Endothelial cell of hepatic sinusoid (primary cell): ENCODE measurements at regions not wholly inside any gene's neighbourhood (a gene's known extent, or its start where the extent isn't known, plus 50 kb on each side); places are given as distances from the start of the nearest gene placed in this dataset.

ENCODE experiments used
- in situ Hi-C: cut with HindIII; loops from 2 replicates; pipeline ENCODE4 v1.10.0; 2017; ENCODE audit warnings: low sequenced_read_pairs

DNA sequence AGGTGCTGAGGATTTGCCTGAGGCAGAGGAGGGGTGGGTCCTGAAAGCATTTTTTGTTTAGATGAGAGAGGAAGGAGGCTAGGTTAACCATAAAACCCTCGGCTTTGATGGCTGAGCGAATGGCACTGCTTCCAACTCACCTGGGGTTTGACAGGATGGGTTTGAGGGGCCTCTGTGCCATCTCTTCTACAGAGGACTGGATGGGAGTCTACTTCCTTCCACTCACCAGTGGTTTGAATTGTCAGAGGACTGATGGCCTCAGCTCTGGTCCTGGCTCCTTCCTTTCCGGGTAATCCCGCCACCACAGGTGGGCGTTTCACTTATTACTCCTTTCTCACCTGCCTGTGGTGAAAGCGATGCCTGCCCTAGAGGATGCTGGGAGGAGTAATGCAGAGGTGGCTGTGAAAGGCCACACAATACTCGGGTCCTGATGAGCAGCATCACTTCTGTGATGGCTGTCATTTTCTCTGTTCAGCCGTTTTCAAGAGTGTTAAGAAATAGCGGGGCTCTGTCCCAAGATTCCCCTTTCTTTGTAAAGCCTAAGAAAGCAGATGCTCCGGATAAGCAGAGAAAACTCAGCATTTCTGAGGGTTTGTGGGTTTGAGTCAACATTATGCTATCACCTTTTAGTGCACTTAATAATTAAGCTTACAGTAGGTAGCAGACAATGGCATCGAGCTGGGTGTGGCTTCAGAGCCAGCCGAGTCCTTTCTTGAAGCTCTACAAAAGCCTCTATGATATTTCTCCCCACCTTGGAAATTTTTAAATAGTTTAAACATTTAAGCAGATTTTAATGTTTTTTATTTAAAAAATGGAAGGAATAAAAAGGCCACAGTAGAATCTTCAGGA lies 220.7 kb downstream of the HLX start:
- in situ Hi-C loops: loop anchor here (5.0 kb wide), 1 partner anchor 53 kb away; no protein-coding TSS in a partner anchor

DNA sequence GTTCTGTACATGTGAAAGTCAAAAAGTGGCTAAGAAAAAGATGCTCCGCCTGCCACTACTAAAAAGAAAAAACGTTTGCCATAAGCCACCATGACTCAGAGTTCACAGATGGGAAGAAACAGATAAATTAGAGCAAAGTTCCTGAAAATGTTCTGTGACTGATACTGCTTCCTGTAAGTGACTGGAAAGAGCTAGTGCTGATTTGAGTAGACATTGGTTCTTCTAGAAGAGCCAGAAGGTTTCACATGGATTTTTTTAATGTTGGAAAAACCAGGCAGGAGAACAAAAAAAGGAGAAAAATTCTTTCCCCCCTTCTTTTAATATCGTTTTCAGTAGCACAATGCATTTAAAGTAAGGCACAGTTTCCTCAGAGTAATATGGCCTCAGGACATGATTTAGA lies 221.4 kb downstream of the HLX start:
- in situ Hi-C loops: loop anchor here (5.0 kb wide), 1 partner anchor 53 kb away; no protein-coding TSS in a partner anchor

DNA sequence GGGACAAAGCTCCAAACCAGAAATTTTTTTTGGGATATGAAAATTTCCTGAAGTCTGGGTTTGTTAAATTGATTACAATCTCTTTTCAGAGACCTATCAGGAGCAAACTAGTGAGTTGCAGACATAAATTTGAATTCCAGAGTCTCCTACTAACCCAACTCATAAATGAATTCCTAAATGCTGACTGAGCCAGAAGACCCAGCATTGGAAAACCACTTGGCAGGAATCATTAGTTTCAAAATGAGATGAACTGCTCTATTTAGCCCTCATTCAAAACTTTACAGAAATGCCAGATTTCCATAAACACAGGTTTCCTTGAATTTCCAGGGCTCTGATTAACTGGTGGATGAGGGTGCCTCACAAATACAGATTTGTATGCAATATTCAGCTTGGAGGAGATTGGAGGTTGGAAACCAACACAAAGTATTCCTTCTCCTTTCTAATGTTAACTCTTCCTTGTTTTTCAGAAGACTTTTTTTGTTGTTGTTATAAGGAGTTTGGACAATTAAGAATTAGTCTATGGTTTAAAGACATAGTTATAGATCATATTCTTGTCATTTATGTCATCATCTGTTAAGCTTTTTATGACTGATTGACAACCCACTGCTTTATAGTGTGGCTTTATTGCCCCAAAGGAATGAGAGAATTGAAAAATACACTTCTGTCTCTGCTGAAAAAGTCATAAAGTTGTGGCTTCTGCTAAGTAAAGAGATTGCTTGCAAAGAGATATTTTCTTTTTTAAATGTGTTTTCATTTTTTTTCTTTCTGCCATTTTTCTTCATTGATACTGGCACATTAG lies 222.8 kb downstream of the HLX start:
- in situ Hi-C loops: loop anchor here (5.0 kb wide), 1 partner anchor 55 kb away; no protein-coding TSS in a partner anchor

DNA sequence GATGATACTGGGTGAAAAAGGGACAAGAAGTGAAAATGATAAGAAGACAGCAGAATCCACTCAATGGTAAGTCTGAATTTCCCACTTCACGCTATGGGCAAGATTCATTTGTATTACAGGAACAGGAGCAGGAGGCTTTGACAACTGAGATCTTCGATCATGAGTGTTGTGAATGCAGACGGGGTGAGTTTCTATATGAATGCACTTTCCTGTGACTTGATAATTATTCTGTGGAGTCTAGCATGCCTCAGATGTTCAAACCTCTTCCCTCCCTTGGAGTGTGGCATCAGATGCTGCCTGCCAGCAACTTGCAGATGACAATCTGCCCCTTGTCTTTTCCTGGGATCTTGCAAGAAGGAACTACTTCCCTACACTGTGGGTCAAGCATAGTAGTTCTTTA lies 225.4 kb downstream of the HLX start:
- in situ Hi-C loops: loop anchor here (5.0 kb wide), 1 partner anchor 57 kb away; no protein-coding TSS in a partner anchor

DNA sequence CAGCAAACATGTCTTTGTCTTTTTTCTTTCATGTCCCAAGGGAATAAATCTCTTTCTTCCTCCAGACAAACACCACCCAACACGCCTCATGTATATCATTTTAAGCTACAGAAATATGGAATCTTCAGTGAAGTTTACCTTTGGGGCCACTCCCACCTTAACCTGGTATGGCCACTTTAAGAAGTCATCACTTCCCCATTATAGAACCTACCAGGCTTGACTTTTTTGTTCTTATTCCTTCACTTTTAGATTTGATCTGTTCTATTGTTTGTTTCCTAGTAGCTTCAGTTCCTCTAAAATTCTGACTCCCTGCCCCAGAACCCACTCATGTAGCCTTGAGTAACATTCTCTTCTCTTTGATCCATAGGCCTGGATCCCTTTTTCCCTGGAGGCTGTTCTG lies 226.3 kb downstream of the HLX start:
- in situ Hi-C loops: no loop called here

DNA sequence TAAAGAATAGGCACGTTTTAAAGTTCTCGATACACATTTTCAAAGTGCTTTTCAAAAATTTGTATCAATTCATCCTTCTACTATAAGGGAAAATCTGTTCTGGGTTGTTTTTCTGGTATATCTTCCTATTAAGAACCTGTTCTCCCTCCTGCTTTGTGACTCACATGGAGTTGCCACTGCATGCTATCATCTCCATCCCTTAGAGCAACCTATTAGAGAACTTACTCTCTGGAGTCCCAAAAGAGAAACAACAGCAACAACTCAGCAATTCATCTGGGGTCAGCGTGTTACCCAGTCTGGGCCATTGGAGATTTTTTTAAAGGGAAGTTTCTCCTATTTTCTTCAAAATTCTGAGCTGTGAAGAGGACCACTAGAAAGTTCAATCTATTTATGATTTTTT lies 227.4 kb downstream of the HLX start:
- in situ Hi-C loops: no loop called here

DNA sequence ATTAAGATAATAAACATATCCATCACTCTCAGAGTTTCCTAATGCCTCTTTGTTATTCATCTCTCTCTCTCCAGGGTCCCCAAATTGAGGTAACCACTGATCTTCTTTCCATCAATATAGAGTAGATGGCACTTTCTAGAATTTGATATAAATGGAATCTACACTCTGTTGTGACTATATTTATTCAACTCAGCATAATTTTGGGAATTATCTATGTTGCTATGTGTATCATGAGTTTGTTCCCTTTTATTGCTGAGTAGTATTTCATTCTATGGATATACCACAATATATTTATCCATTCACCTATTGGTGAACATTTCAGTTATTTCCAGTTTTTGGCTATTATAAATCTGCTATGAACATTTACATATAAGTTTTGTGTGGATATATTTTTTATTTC lies 230.7 kb downstream of the HLX start:
- in situ Hi-C loops: no loop called here

DNA sequence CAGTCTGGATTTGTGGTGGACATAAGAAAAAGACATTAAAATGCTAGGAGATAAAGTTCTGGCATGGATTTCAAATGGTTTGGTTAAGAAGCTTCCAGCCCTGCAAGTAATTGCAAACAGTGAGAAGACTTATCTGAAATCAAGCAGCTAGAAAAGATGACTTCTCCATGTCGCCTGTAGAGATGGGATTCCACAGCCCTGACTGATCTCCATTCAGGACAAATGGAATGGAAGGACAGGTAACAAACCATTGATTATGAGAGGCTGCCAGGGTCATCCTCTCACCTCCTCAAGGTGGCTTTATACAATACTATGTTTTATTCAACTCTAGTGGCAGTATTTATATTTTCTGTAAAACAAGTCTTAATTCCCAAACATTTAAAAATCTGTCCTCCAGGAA lies 237.9 kb downstream of the HLX start:
- in situ Hi-C loops: no loop called here

DNA sequence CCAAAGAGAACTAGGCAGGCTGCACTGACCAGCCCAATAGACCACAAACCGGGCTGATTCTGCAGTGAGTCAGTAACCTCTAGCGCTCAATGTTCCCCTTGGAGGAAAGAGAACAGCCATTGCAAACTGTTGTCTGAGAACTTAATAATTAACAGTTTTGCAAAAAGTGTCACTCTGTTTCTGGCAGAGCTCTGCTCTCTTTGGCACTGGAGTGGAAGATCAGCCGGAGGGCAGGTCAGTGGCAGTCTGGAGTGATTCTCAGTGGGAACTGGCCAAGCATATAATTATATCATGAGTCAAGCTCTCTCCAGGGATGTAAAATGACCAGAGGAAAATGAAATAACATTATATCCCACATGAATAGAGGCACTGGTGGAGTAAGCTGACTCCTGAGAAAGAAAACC lies 238.3 kb downstream of the HLX start:
- in situ Hi-C loops: no loop called here

DNA sequence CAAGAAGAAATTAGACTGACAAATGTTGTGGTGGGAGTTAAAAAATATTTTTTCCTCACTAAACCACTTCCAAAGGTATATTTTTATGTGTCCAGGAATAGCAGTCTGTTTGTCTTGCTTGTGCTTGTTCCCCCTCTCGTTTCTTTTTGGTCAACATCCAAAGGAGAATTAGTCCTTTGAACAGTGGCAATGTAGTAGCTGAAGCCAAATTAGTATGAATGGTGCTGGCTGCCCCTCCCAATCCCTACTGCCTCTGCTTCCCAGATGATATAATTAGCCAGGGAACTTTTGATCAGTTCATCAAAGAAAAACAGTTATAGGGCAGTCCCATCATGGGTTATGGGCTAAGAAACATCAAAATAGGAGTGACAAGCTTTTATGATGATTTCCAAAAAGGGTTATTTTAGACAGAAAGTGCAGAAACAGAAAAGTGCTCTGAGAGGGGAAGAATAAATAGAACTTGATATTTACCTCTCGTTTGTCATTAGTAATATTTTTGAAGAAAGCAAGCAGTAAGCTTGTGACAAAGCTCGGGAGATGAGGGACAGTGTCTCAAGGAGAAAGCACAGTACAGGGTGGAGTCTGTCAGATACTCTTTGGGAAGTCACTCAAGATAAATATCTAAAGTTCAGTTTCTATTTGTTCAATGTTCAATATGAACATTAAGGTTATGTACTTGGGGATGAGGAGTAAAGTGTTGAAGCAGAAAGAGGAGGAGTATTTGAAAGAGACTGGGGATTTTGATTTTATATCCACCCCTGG lies 239.1 kb downstream of the HLX start:
- in situ Hi-C loops: no loop called here

DNA sequence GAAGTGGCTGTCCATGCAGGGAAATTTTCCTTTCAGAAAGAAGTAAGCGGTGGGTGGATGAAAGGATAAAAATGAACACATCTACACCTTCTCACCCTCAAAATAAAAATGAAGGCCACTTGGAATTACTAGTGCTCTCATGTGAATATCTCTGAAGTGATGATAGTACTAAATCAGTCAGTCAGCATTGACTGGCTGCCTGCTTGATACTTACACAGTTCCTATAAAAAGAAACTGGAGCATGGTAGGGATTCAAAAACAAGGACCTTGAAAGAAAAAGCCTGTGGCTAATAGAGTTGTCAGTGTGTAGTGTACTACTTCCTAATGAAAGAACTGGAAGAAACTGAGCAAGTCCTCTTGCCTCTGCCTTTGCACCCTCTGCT lies 239.7 kb downstream of the HLX start:
- in situ Hi-C loops: no loop called here

DNA sequence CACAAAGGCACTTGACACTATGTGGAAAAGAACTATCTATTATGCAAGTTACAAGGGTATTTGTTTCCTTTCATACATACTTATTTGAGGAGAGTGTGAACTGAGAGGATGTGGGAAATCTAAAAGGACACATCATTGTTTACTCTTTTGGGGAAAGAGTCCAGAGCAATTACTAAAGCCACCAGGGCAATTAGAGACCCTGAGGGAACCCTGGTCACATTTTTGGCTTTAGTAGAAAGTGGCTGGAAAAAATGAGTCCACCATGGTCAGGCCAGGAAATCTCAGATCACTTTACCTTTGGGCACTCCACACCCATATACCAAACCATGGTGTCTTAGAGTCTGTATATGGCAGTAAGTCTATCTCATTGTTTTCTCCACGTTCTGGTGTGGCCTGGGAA lies 243.3 kb downstream of the HLX start:
- in situ Hi-C loops: no loop called here

DNA sequence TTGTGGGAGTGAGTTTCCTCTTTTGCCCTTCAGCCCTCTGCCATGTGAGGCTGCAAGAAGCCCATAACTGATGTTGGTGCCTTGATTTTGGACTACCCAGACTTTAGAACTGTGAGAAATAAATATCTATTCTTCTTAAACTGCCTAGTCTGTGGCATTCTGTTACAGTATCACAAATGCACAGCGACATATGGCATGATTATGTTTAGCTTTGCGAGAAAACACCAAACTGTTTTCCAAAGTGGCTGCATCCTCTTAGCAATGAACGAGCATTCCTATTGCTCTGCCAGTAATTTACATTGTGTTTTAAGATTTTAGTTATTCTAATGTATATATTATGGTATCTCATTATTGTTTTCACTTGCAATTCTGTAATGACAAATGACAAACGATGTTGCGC lies 246.7 kb downstream of the HLX start:
- in situ Hi-C loops: no loop called here

DNA sequence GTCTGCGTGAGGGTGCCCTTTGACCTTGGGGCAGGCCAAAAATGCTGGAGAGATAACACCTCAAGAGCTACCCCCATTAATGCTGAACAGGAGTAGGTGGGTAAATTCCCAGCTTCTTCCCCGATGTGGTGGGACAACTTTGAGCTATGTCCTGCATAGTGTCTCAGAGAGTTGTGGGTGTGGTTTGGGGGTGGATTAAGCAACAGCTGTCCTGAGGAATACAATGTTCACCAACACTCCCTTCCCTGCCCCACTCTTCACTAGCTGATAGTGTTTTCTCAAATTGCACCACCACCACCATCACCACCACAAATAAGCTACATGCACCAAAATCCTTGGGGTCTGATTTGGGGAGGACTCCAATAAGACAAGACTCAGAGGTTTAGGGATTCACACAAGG lies 258.4 kb downstream of the HLX start:
- in situ Hi-C loops: no loop called here

DNA sequence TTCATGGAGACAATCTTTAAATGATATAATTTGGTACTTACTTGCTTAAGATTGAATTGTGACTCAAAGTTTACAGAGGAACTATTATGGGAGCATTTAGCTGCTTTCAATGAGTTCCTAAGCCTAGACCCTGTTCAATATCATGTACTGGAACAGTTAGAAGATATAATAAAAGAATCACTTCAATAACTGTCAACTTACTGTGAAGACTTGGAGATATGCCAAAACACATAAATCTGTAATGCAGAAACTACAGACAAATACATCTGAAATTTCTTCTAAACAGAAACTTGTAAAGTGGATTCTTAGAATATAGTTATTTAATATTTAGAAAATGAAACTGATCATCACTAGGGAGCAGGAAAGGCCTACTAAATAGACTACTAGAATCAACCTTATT lies 259.3 kb downstream of the HLX start:
- in situ Hi-C loops: no loop called here

DNA sequence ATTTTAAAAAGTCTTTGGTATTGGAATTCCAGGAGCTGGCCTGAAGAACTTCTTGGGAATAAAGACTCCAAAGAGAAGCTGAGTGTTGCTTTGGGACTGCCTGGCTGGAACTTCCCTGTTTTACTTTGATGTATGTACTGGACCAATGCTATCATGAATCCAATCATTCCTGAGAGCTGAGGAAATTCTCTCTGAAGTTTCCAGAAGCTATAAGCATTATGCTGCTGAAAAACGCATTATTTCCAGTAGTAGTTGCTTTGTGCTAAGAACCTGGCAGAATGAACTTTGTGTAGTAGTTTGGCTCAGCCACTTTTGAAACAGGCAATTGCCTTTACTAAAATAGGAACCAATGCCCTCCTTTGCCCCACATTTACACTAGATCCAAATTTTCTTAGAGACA lies 260.7 kb downstream of the HLX start:
- in situ Hi-C loops: loop anchor here (10.0 kb wide), 1 partner anchor 65 kb away; no protein-coding TSS in a partner anchor

DNA sequence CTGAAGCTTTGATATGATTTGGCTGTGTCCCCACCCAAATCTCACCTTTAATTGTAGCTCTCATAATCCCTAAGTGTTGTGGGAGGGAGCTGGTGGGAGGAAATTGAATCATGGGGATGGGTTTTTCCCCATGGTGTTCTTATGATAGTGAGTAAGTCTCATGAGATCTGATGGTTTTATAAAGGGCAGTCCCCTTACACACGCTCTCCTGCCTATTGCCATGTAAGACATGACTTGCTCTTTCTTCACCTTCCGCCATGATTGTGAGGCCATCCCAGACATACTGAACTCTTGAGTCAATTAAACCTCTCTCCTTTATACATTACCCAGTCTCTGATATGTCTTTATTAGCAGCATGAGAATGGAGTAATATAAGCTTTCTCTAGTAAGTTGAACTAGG lies 261.9 kb downstream of the HLX start:
- in situ Hi-C loops: loop anchor here (10.0 kb wide), 1 partner anchor 64 kb away; no protein-coding TSS in a partner anchor

DNA sequence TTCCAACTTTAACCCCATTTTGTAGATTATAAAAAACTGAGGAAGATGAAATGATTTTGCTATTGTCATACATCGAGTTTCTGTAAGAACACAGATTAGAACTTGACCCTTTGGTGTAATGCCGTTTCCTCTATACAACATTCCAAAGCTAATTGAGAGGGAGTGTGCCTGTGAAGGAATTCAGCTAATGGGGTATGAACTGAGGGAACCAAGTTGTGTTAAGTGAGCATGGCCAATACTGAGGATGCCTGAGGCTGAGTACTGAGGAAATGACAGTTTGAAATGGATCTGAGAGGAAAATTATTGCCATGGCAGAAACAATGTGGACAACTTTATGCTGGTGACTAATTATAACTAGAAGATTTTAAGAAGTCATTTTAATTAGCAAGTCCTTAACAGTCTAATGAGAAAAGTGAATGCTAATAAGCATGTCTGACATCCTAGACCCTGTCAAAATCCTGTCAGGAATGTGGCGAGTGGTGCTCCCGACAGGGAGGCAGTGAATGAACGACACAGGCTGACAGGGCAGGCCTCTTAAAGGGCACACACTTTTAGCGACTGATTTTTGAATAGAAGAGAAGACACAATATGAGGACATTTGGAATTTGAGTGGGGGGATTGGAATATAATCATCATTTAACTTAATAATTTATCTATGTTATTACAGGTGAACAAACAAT lies 262.5 kb downstream of the HLX start:
- in situ Hi-C loops: loop anchor here (10.0 kb wide), 1 partner anchor 63 kb away; no protein-coding TSS in a partner anchor

DNA sequence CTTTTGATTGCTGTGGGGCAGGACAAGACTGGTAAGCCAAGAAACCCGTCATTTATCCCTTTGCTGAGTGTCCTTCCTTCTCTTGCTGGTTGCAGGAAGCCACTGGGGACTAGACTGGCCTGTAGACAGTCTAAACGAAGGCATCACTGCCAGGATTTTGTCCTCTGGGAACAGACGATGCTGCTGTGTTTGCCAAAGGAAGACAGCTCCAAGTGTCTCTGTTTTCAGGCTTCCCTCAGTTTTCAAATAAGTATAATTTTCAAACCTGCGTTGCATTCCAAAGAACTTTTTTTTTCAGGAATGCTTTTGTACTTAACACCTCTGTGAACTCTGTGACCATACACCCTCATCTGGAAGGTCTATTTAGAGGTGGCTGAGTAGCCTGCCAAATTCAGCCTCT lies 269.4 kb downstream of the HLX start:
- in situ Hi-C loops: loop anchor here (10.0 kb wide), 1 partner anchor 56 kb away; no protein-coding TSS in a partner anchor

DNA sequence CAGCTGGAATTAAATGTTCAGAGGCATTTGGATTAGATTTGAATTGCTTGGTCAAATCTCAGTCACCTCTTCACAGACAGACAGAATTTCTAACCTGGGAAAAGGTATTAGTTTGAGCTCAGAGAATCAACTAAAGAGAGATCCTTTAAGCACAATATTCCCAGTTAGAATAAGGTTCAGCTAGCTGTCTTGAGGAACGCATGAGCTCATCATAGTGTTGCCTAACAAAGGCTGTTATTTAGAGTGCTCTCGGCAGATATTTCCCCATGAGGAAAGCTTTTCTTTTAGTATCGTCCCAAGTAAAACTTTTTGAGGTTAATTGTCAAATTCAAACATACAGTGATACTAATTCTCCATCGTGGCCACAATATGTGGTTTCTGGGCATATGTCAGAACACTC lies 269.9 kb downstream of the HLX start:
- in situ Hi-C loops: loop anchor here (10.0 kb wide), 1 partner anchor 56 kb away; no protein-coding TSS in a partner anchor
